Spleen (tissue), 11 donors: ENCODE measurements at regions not wholly inside any gene's neighbourhood (a gene's known extent, or its start where the extent isn't known, plus 50 kb on each side); places are given as distances from the start of the nearest gene placed in this dataset.

Experiments used
- DNase-seq: peaks from one replicate; pipeline ENCODE4 v3.0.0-alpha.2; 2020
- H3K27ac ChIP-seq, 8 donors: fragments of 200-600 bp; sonication (generic) in 7 of 8; 1 replicate in 4 of 8; 2 replicates in 4 of 8; pipeline versions ENCODE4 v1.5.0 to v1.8.0; 2016 to 2021; ENCODE audit warnings: inconsistent platforms in 4 of 8, mild to moderate bottlenecking in 4 of 8, moderate library complexity in 1 of 8
- H3K27me3 ChIP-seq, 7 donors: fragments of 200-600 bp; sonication (generic) in 6 of 7; replicated peaks in 1 of 7; 1 replicate in 4 of 7; 2 replicates in 3 of 7; pipeline versions ENCODE4 v1.5.0 to v1.8.0; 2016 to 2021; ENCODE audit warnings: inconsistent platforms in 3 of 7, mild to moderate bottlenecking in 1 of 7
- H3K36me3 ChIP-seq, 6 donors: fragments of 200-600 bp; sonication (generic) in 5 of 6; 1 replicate in 4 of 6; 2 replicates in 2 of 6; pipeline versions ENCODE4 v1.5.0 to v1.8.0; 2016 to 2021; ENCODE audit warnings: inconsistent platforms in 2 of 6
- H3K4me1 ChIP-seq, 6 donors: fragments of 200-600 bp; sonication (generic) in 5 of 6; 1 replicate in 3 of 6; 2 replicates in 3 of 6; pipeline versions ENCODE4 v1.5.0 to v1.8.0; 2016 to 2021; ENCODE audit warnings: inconsistent platforms in 3 of 6
- H3K4me3 ChIP-seq, 8 donors: fragments of 200-600 bp; sonication (generic) in 7 of 8; 1 replicate in 4 of 8; 2 replicates in 4 of 8; pipeline versions ENCODE4 v1.5.0 to v1.8.0; 2016 to 2021; ENCODE audit warnings: inconsistent platforms in 4 of 8, mild to moderate bottlenecking in 4 of 8, moderate library complexity in 2 of 8
- H3K9me3 ChIP-seq, 8 donors: fragments of 200-600 bp; sonication (generic) in 7 of 8; 1 replicate in 4 of 8; 2 replicates in 4 of 8; pipeline versions ENCODE4 v1.5.0 to v1.8.0; 2016 to 2021; ENCODE audit warnings: inconsistent platforms in 4 of 8
- CTCF ChIP-seq, 11 experiments: fragments of 200-600 bp in 7 of 11; fragments of 450-650 bp in 4 of 11; sonication (generic) in 4 of 11; IDR thresholded peaks in 8 of 11; conservative IDR thresholded peaks in 3 of 11; 1 replicate in 7 of 11; 2 replicates in 4 of 11; pipeline versions ENCODE4 v1.4.0 to v1.8.0; 2016 to 2021; ENCODE audit warnings: antibody characterized with exemption in 11 of 11, inconsistent platforms in 4 of 11, mild to moderate bottlenecking in 1 of 11
- POLR2A ChIP-seq, 3 donors: fragments of 450-650 bp; IDR thresholded peaks; one replicate each; pipeline ENCODE4 v1.5.1; 2017; ENCODE audit warnings: antibody characterized with exemption in 3 of 3, mild to moderate bottlenecking in 1 of 3
- POLR2AphosphoS5 ChIP-seq, 3 donors: sonication (generic); formaldehyde crosslinking; IDR thresholded peaks; one replicate each; pipeline ENCODE4 v1.5.1; 2017; ENCODE audit warnings: antibody characterized with exemption in 3 of 3
- WGBS, 5 donors: extraction: QIAGEN DNeasy Blood & Tissue Kit in 3 of 5; methylation state at CpG; one replicate each; pipeline versions ENCODE4 v1.1.5 to v1.1.7; 2013 to 2018; 5-methylcytosine and 5-hydroxymethylcytosine counted together
- intact Hi-C: fragments of 100-400 bp; cut with DNase I; formaldehyde crosslinking; loops from one replicate; pipeline ENCODE4 v1.15.0; 2023; ENCODE audit warnings: low total_unique reads
- donor health status: healthy with polysubstance abuse.
- donor health status: DM: no; HTN: no; CAD: no; lungs with moderate emphysema.
- donor health status: DM: no; HTN: no; CAD: no.
- donor health status: Bipolar disorder and iron deficiency.
- donor health status: healthy.
- donor health status: DM: no; HTN: no; CAD: no.
- donor health status: DM: yes; HTN: yes; CAD: no.

GRCh38 chrX:4735299-4735698 is 1021.9 kb upstream of the PRKX start:
- DNase-seq, result no peak
- H3K27me3 ChIP-seq, result no peaks in the 10 kb centered on the region
- H3K4me3 ChIP-seq, result no peak overlapping the region
- H3K27ac ChIP-seq, result no peak overlapping the region
- intact Hi-C loops, result no loop called here
- TF ChIP-seq CTCF (IDR thresholded peaks at IDR 0.05 in 8 of 11, conservative IDR thresholded peaks at IDR 0.05 in 3 of 11) (no peak), POLR2AphosphoS5 (IDR thresholded peaks at IDR 0.05) (no peak), POLR2A (IDR thresholded peaks at IDR 0.05) (no peak)
- H3K4me1 ChIP-seq, result no peaks in the 10 kb centered on the region
- WGBS, 5 donors, result 83 to 97% (median 89%) methylated on average over 2 of the region's 2 CpGs
- peaks cover 0 to 13% (median 0%) of the 10 kb centered on the region in 8 donors for H3K9me3 ChIP-seq
- H3K36me3 ChIP-seq, result no peaks in the 10 kb centered on the region

- WGBS, 5 donors, result 46 to 53% (median 47%) methylated on average over 9 to 10 of the region's 10 CpGs
Measured at GRCh38 chrX:4710618-4711433, 997.4 kb upstream of the PRKX start.

GRCh38 chrX:4708970-4709760 is 995.7 kb upstream of the PRKX start:
- no peak for TF ChIP-seq POLR2AphosphoS5 (IDR thresholded peaks at IDR 0.05)
- TF ChIP-seq POLR2A (IDR thresholded peaks at IDR 0.05), result no peak
- H3K9me3 ChIP-seq, result peaks cover 0 to 9% (median 0%) of the 10 kb centered on the region in 8 donors
- intact Hi-C loops, result no loop called here
- H3K4me1 ChIP-seq, result no peaks in the 10 kb centered on the region
- WGBS, 5 donors, result 48 to 62% (median 58%) methylated on average over 4 of the region's 4 CpGs
- no peaks in the 10 kb centered on the region for H3K36me3 ChIP-seq
- H3K27me3 ChIP-seq, result no peaks in the 10 kb centered on the region
- H3K27ac ChIP-seq, result no peak overlapping the region
- no peak overlapping the region for H3K4me3 ChIP-seq
- DNase-seq, result no peak

More at GRCh38 chrX:4710618-4711433, 997.4 kb upstream of the PRKX start:
- intact Hi-C loops, result no loop called here
- H3K27ac ChIP-seq, result no peak overlapping the region
- no peaks in the 10 kb centered on the region for H3K36me3 ChIP-seq
- H3K4me3 ChIP-seq, result no peak overlapping the region
- H3K27me3 ChIP-seq, result no peaks in the 10 kb centered on the region
- TF ChIP-seq CTCF (IDR thresholded peaks at IDR 0.05 in 8 of 11, conservative IDR thresholded peaks at IDR 0.05 in 3 of 11) (no peak), POLR2A (IDR thresholded peaks at IDR 0.05) (no peak), POLR2AphosphoS5 (IDR thresholded peaks at IDR 0.05) (no peak)
- no peak for DNase-seq
- no peaks in the 10 kb centered on the region for H3K4me1 ChIP-seq
- H3K9me3 ChIP-seq, result peaks cover 0 to 9% (median 0%) of the 10 kb centered on the region in 8 donors

GRCh38 chrX:4706961-4707360 is 993.5 kb upstream of the PRKX start:
- Histone ChIP-seq H3K36me3 (no peaks in the 10 kb centered on the region), H3K27me3 (no peaks in the 10 kb centered on the region), H3K9me3 (peaks cover 0 to 9% (median 0%) of the 10 kb centered on the region in 8 donors), H3K27ac (no peak overlapping the region), H3K4me3 (no peak overlapping the region), H3K4me1 (no peaks in the 10 kb centered on the region)
- 91 to 99% (median 93%) methylated on average over 7 of the region's 7 CpGs for WGBS, 5 donors
- TF ChIP-seq POLR2A (IDR thresholded peaks at IDR 0.05), result no peak
- TF ChIP-seq POLR2AphosphoS5 (IDR thresholded peaks at IDR 0.05), result no peak
- TF ChIP-seq CTCF (IDR thresholded peaks at IDR 0.05 in 8 of 11, conservative IDR thresholded peaks at IDR 0.05 in 3 of 11), result no peak
- DNase-seq, result no peak
- intact Hi-C loops, result no loop called here
